ENCODE measurements at regions not wholly inside any gene's neighbourhood (a gene's known extent, or its start where the extent isn't known, plus 50 kb on each side); places are given as distances from the start of the nearest gene placed in this dataset.

- TF ChIP-seq CTCF (IDR thresholded peaks at IDR 0.05; ENCODE audit: borderline replicate concordance, insufficient read depth, low read depth, low read length): no peak
- H3K4me3 ChIP-seq (ENCODE audit: low read depth, low read length): no peak overlapping the region
These were observed 385.6 kb downstream of the NR2F2 start for GRCh38 chr15:96716075-96716474.

GRCh38 chr15:96716478-96716877 lies 386.0 kb downstream of the NR2F2 start:
- H3K4me3 ChIP-seq (ENCODE audit: low read depth, low read length): no peak overlapping the region
- TF ChIP-seq CTCF (IDR thresholded peaks at IDR 0.05; ENCODE audit: borderline replicate concordance, insufficient read depth, low read depth, low read length): no peak

GRCh38 chr15:96720251-96720650 lies 389.8 kb downstream of the NR2F2 start:
- no peak overlapping the region for H3K4me3 ChIP-seq (ENCODE audit: low read depth, low read length)
- TF ChIP-seq CTCF (IDR thresholded peaks at IDR 0.05; ENCODE audit: borderline replicate concordance, insufficient read depth, low read depth, low read length): no peak

DNA sequence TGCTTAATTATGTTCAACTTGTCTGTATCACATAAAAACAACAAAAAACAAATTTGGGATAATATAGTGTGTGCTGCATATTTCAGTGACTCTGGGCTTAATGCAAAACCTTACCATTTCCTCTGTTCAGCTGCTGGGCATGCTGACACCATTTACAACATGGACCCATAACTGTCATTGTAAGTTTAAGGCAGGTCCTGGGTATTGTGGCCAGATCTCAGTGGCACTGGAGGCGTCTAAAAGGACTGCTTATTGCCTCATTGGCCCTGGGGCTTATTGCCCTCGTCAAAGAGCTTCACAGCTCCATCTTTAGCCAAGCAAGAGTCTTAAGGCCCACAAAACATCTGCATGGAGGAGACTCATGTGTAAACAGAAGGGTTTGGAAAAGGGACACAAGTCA lies 390.2 kb downstream of the NR2F2 start:
- TF ChIP-seq CTCF (IDR thresholded peaks at IDR 0.05; ENCODE audit: borderline replicate concordance, insufficient read depth, low read depth, low read length): no peak
- H3K4me3 ChIP-seq (ENCODE audit: low read depth, low read length): no peak overlapping the region

DNA sequence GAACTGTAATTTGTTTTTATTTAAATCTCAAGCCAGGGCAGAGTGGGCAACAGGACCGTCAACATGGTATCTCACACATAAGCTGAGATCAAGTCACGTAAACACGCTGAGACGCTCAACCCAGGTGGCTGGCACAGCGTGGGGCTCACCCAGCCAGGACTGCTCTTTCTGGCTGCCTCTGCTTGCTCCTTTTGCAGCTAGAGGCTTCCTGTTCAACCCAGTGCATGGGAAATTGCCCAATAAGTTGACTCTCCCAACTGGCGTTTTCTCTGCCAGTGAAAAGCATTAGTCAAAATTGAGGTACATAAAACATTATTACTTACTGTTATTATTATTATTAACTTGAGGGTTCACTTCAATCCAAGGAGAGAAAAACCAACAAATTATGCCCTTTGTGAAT lies 398.1 kb downstream of the NR2F2 start:
- no peak for TF ChIP-seq CTCF (IDR thresholded peaks at IDR 0.05; ENCODE audit: borderline replicate concordance, insufficient read depth, low read depth, low read length)
- no peak overlapping the region for H3K4me3 ChIP-seq (ENCODE audit: low read depth, low read length)

DNA sequence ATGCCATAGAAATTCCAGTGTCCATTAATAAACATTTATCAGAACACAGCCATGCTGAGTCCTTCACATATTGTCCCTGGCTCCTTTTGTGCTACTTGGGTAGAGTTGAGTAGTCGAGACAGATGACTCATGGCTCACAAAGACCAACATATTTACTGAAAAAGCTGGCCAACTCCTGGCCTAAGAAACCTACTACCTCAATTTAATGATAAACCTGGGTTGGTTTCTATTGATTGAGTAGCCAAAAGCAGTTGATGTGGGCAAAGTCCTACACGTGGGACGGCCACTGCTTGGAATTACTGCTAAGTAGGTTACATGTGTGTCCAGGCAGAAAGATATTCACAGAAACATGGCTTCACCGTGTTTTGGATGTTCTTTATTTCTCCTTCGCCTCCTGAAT lies 402.2 kb downstream of the NR2F2 start:
- no peak for TF ChIP-seq CTCF (IDR thresholded peaks at IDR 0.05; ENCODE audit: borderline replicate concordance, insufficient read depth, low read depth, low read length)
- H3K4me3 ChIP-seq (ENCODE audit: low read depth, low read length): no peak overlapping the region

DNA sequence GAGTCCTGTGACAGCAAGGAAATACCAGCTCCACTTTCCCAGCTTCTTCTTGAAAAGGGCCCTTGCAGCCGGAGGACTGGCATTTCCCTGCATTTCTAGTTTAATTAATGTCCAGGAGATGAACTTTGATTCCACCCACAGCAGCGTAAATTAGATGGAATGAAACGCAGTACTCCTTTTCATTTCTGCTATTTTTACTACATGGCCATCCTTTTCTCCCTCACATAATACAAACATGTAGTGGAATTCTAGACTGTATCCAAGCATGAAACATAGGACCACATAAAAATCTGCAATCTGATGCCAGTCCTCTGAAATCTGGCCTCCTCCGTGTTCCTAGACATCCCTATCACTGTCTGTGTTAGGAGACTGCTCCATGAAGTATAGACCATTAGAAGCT lies 403.2 kb downstream of the NR2F2 start:
- H3K4me3 ChIP-seq (ENCODE audit: low read depth, low read length): no peak overlapping the region
- TF ChIP-seq CTCF (IDR thresholded peaks at IDR 0.05; ENCODE audit: borderline replicate concordance, insufficient read depth, low read depth, low read length): no peak
